ENCODE measurements at regions not wholly inside any gene's neighbourhood (a gene's known extent, or its start where the extent isn't known, plus 50 kb on each side); places are given as distances from the start of the nearest gene placed in this dataset.

GRCh38 chr1:163406772-163407171, 85.0 kb downstream of the NUF2 start:
- no peak for DNase-seq (ENCODE audit: low read depth, low spot score)

- no peak for DNase-seq (ENCODE audit: low read depth, low spot score)
Measured at GRCh38 chr1:163408262-163408661, 86.5 kb downstream of the NUF2 start.

- DNase-seq (ENCODE audit: low read depth, low spot score): no peak
Measured at GRCh38 chr1:163410073-163410999, 88.6 kb downstream of the NUF2 start.

- DNase-seq (ENCODE audit: low read depth, low spot score): no peak
Measured at GRCh38 chr1:163412221-163412620, 90.5 kb downstream of the NUF2 start.

- no peak for DNase-seq (ENCODE audit: low read depth, low spot score)
Measured at GRCh38 chr1:163414778-163415177, 93.0 kb downstream of the NUF2 start.

- DNase-seq (ENCODE audit: low read depth, low spot score): no peak
Measured at GRCh38 chr1:163421701-163422100, 99.9 kb downstream of the NUF2 start.

- no peak for DNase-seq (ENCODE audit: low read depth, low spot score)
Measured at GRCh38 chr1:163422738-163423404, 101.1 kb downstream of the NUF2 start.

- DNase-seq (ENCODE audit: low read depth, low spot score): no peak
Measured at GRCh38 chr1:163426505-163427251, 104.9 kb downstream of the NUF2 start.

GRCh38 chr1:163427279-163427678, 105.5 kb downstream of the NUF2 start:
- no peak for DNase-seq (ENCODE audit: low read depth, low spot score)

- DNase-seq (ENCODE audit: low read depth, low spot score): no peak
Measured at GRCh38 chr1:163436140-163436812, 114.5 kb downstream of the NUF2 start.

- no peak for DNase-seq (ENCODE audit: low read depth, low spot score)
Measured at GRCh38 chr1:163439471-163439870, 117.7 kb downstream of the NUF2 start.

- no peak for DNase-seq (ENCODE audit: low read depth, low spot score)
Measured at GRCh38 chr1:163440090-163440489, 118.3 kb downstream of the NUF2 start.

- no peak for DNase-seq (ENCODE audit: low read depth, low spot score)
Measured at GRCh38 chr1:163442231-163442879, 120.6 kb downstream of the NUF2 start.

- DNase-seq (ENCODE audit: low read depth, low spot score): no peak
Measured at GRCh38 chr1:163442895-163443294, 121.1 kb downstream of the NUF2 start.

- no peak for DNase-seq (ENCODE audit: low read depth, low spot score)
Measured at GRCh38 chr1:163443863-163444262, 122.1 kb downstream of the NUF2 start.

- no peak for DNase-seq (ENCODE audit: low read depth, low spot score)
Measured at GRCh38 chr1:163444665-163445064, 122.9 kb downstream of the NUF2 start.

GRCh38 chr1:163450986-163451385, 129.2 kb downstream of the NUF2 start:
- DNase-seq (ENCODE audit: low read depth, low spot score): no peak

- DNase-seq (ENCODE audit: low read depth, low spot score): no peak
Measured at GRCh38 chr1:163459539-163459938, 137.8 kb downstream of the NUF2 start.

GRCh38 chr1:163467289-163467688, 145.5 kb downstream of the NUF2 start:
- no peak for DNase-seq (ENCODE audit: low read depth, low spot score)

GRCh38 chr1:163471779-163472650, 150.3 kb downstream of the NUF2 start:
- no peak for DNase-seq (ENCODE audit: low read depth, low spot score)
